ENCODE measurements at regions not wholly inside any gene's neighbourhood (a gene's known extent, or its start where the extent isn't known, plus 50 kb on each side); places are given as distances from the start of the nearest gene placed in this dataset.

DNA sequence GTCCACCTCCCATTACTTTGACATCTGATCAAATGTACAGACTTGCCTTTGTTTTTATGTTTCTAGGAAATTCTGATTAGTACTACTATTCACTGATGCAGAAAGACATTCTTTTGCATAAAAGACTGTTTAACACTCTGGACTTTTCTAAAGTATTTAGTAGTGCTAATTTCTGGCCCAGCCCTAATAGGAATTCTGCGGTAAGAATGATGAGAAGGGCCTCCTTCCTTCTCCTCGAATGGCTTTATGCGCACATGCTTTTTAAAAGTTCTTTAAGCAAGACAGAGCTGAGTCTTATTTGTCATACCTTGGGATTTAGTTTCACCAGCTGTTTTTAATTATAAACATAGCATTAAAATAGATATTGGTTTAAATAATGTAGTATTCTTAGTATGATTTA, 192.3 kb upstream of the RBMS3 start:
- H3K4me3 ChIP-seq (ENCODE audit: low read length), result no peak overlapping the region
- DNase-seq (no peak), ATAC-seq (no peak)
- H3K4me1 ChIP-seq (ENCODE audit: control insufficient read depth, insufficient read depth, low read length), result no peaks in the 10 kb centered on the region
- intact Hi-C loops (cut with DNase I), result no loop called here
- H3K27me3 ChIP-seq (ENCODE audit: control insufficient read depth, insufficient read depth), result no peaks in the 10 kb centered on the region
- no peaks in the 10 kb centered on the region for H3K9me3 ChIP-seq (ENCODE audit: control insufficient read depth, low read length)
- WGBS, result 95% methylated on average over 3 of the region's 3 CpGs
- no peak overlapping the region for H3K27ac ChIP-seq (ENCODE audit: low read length)

DNA sequence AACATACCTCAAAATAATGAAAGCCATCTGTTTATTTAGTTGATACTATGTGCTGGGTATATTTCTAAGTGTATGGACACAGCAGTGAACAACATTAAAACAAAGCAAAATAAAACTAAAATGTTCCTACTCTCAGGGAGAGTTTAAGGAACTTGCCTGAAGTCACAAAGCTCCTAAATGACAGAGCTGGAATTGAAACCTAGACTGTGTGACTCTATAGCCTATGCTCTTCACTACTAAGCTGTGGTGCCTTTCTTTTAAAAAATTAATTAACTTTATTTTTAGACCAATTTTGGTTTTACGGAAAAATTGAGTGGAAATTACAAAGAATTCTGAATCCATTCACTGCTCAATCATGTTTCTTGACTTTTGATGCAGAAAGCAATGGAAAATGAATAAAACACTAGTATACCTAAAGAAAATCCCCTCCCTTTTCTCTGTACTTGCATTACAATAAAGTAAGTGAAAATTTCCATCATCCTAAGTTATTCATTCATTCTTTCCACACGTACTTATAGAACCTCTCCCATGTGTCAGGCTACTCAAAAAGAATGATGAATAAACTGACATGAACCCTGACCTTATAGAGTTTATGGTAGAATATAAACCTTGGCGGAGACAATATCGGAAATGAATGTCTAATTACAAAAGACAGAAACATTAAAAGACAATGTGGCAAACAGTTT, 189.8 kb upstream of the RBMS3 start:
- H3K27me3 ChIP-seq (ENCODE audit: control insufficient read depth, insufficient read depth), result no peaks in the 10 kb centered on the region
- no peaks in the 10 kb centered on the region for H3K4me1 ChIP-seq (ENCODE audit: control insufficient read depth, insufficient read depth, low read length)
- intact Hi-C loops (cut with DNase I), result no loop called here
- ATAC-seq (no peak), DNase-seq (no peak)
- H3K9me3 ChIP-seq (ENCODE audit: control insufficient read depth, low read length), result no peaks in the 10 kb centered on the region
- no peak overlapping the region for H3K4me3 ChIP-seq (ENCODE audit: low read length)
- no peak overlapping the region for H3K27ac ChIP-seq (ENCODE audit: low read length)
- WGBS, result 86% methylated on average over 4 of the region's 4 CpGs

DNA sequence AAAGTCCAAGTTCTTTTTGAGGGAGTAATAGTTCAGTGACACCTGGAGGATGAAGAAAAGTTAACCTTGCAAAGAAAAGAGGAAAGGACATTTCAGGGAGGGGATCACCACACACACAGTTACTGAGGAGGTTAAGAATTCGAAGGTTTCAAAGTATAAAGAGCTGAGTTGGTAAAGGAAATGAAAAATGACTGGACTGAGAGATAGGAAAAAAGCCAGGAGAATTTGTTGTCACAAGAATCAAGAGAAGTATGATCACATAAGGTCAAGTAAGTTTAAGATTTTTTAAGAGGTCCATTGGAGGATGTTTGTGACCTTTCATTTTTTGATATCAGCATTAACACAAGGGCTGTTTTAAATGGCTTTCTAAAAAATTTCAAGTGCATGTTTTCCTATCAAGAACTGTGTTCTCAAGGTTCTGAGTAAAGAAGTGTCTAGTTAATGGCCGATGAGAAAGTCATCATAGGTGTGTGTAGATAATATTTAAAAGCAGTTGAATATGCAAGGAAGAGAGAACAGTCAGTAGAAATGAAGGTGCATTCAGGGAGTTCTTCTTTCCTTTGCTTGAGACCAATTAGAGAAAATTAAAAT, 189.2 kb upstream of the RBMS3 start:
- 65% methylated on average over 2 of the region's 2 CpGs for WGBS
- intact Hi-C loops (cut with DNase I), result no loop called here
- no peak for ATAC-seq
- Histone ChIP-seq H3K27me3 (ENCODE audit: control insufficient read depth, insufficient read depth) (no peaks in the 10 kb centered on the region), H3K27ac (ENCODE audit: low read length) (no peak overlapping the region), H3K9me3 (ENCODE audit: control insufficient read depth, low read length) (no peaks in the 10 kb centered on the region), H3K4me1 (ENCODE audit: control insufficient read depth, insufficient read depth, low read length) (no peaks in the 10 kb centered on the region), H3K4me3 (ENCODE audit: low read length) (no peak overlapping the region)
- no peak for DNase-seq

DNA sequence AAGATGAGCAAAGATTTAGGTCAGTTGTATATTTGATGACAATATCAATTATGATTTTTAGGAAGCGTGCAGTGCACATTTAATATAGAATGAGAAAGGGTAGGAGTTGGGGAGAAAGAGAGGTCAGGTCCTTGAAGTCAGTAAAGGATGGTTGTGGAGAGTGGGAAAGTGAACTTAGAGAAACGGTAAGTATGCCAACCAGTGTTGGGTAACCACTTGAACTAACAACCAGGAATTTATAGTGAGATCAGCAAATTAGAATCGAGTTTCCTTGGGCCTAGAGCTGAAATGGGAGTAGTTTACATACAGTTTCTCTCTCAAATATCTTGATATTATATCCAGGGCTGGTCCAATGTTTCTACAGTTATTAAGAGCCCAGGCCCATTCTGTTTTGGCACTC, 188.5 kb upstream of the RBMS3 start:
- Histone ChIP-seq H3K27me3 (ENCODE audit: control insufficient read depth, insufficient read depth) (no peaks in the 10 kb centered on the region), H3K4me1 (ENCODE audit: control insufficient read depth, insufficient read depth, low read length) (no peaks in the 10 kb centered on the region), H3K9me3 (ENCODE audit: control insufficient read depth, low read length) (no peaks in the 10 kb centered on the region), H3K4me3 (ENCODE audit: low read length) (no peak overlapping the region), H3K27ac (ENCODE audit: low read length) (no peak overlapping the region)
- no peak for DNase-seq
- no peak for ATAC-seq
- WGBS, result 59% methylated on average over 3 of the region's 3 CpGs
- intact Hi-C loops (cut with DNase I), result no loop called here

DNA sequence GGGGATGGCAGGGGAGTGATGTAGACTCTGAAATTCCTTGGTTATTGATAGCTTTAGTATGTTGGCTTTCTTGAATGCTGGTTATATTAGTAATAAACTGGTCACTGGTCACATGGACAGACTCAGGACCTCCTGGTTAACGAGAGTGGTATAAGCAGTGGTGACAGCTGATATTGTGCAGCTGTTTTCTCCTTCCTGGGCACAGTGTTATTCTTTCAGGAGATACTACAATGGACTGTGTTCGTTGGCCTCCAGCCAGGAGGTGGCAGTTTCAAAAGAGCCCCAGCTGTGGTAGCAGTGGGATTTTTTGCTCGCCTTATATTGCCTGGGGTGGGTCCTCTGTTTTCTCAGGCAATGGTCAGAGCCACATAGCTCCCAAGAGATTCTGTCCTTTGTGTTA, 181.6 kb upstream of the RBMS3 start:
- H3K27ac ChIP-seq (ENCODE audit: low read length), result no peak overlapping the region
- H3K4me1 ChIP-seq (ENCODE audit: control insufficient read depth, insufficient read depth, low read length), result no peaks in the 10 kb centered on the region
- 52% methylated on average over 3 of the region's 3 CpGs for WGBS
- ATAC-seq (no peak), DNase-seq (no peak)
- H3K27me3 ChIP-seq (ENCODE audit: control insufficient read depth, insufficient read depth), result no peaks in the 10 kb centered on the region
- no peak overlapping the region for H3K4me3 ChIP-seq (ENCODE audit: low read length)
- no peaks in the 10 kb centered on the region for H3K9me3 ChIP-seq (ENCODE audit: control insufficient read depth, low read length)
- intact Hi-C loops (cut with DNase I), result no loop called here

DNA sequence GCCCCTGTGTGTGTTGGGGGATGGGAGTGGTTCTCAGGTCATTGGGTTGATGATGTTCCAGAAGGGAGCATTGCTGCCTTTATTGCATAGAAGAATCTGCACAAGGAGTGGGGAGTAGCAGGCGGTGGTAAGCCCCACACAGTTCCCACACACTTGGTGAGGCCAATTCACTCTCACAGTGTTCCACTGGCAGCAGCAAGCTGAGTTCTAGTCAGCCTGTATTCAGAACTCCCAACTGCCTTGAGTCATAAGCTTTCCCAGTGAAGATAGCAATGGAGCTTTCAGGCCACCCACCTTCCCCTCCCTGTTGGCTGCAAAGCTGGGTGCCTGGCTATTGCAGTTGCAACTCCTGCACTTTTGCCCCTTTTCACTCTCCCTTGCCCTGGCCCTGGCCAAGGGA, 181.1 kb upstream of the RBMS3 start:
- intact Hi-C loops (cut with DNase I), result no loop called here
- 94% methylated on average over 1 of the region's 1 CpG for WGBS
- no peaks in the 10 kb centered on the region for H3K9me3 ChIP-seq (ENCODE audit: control insufficient read depth, low read length)
- H3K27ac ChIP-seq (ENCODE audit: low read length), result no peak overlapping the region
- ATAC-seq (peak in 1 of 2 donors; percentile 16), DNase-seq (no peak)
- H3K27me3 ChIP-seq (ENCODE audit: control insufficient read depth, insufficient read depth), result no peaks in the 10 kb centered on the region
- H3K4me1 ChIP-seq (ENCODE audit: control insufficient read depth, insufficient read depth, low read length), result no peaks in the 10 kb centered on the region
- H3K4me3 ChIP-seq (ENCODE audit: low read length), result no peak overlapping the region

DNA sequence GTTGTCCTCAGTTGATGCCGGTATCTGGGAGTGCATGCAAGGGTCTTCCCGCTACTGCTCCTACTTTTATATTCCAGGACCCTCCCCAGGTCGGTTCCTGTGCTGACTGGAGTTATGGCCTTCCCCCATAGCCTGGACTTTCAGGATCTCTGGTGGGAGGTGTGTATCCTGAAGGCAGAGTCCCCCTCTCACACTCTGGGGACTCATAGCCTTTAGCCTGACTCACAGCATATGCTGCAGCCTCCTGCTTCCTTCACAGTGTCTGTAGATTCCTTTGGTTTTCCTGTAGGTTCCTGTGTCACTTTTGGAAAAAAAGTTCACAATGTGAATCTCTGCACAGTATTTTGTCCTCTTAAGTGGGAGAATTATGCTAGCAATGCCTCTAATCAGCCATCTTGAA, 180.6 kb upstream of the RBMS3 start:
- no peak overlapping the region for H3K27ac ChIP-seq (ENCODE audit: low read length)
- ATAC-seq, result no peak

DNA sequence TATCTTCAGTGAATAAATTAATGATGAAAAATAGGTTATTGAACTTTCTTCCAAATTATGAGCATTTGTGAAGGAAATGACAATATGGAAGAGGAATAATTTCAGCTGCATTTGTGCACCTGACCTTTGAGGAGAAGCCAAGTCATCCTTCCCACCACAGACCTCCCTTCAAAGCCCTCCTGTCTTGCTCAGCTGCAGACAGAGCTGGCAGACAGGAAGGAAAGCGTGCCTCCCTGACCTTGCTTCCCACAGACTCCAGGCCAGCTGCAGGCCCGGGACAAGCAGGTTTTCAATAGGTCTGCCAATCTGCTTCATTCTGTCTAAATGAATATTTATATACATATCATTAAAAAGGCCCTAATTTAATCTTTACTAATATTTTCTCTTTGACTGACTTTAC, 152.9 kb upstream of the RBMS3 start:
- no peak overlapping the region for H3K4me3 ChIP-seq (ENCODE audit: low read length)
- no peaks in the 10 kb centered on the region for H3K9me3 ChIP-seq (ENCODE audit: control insufficient read depth, low read length)
- 55% methylated on average over 2 of the region's 2 CpGs for WGBS
- intact Hi-C loops (cut with DNase I), result no loop called here
- ATAC-seq (no peak), DNase-seq (no peak)
- H3K27me3 ChIP-seq (ENCODE audit: control insufficient read depth, insufficient read depth), result no peaks in the 10 kb centered on the region
- no peaks in the 10 kb centered on the region for H3K4me1 ChIP-seq (ENCODE audit: control insufficient read depth, insufficient read depth, low read length)
- H3K27ac ChIP-seq (ENCODE audit: low read length), result no peak overlapping the region

More for the DNA sequence above, 180.6 kb upstream of the RBMS3 start:
- 91% methylated on average over 3 of the region's 3 CpGs for WGBS
- no peaks in the 10 kb centered on the region for H3K27me3 ChIP-seq (ENCODE audit: control insufficient read depth, insufficient read depth)
- H3K9me3 ChIP-seq (ENCODE audit: control insufficient read depth, low read length), result no peaks in the 10 kb centered on the region
- intact Hi-C loops (cut with DNase I), result no loop called here
- DNase-seq, result no peak
- H3K4me1 ChIP-seq (ENCODE audit: control insufficient read depth, insufficient read depth, low read length), result no peaks in the 10 kb centered on the region
- H3K4me3 ChIP-seq (ENCODE audit: low read length), result no peak overlapping the region

DNA sequence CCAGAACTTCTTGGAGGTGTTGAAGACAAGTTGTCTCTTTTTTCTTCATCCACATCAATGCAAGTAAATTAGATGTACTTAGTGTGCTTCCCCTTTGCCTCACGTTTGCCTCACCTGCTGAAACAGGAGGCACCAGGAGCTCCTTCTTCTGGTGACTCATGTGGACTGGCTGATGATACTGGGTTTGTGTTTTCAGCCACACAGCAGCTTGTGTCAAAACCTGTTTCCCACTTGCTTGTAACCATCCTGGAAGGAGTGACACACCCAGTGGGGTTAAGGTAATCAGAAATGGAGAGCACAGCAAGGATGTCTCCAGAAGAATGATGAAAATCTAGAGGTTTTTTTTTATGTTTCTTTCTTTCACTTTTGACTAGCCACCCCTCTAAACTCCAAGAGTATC, 143.3 kb upstream of the RBMS3 start:
- H3K27me3 ChIP-seq (ENCODE audit: control insufficient read depth, insufficient read depth), result no peaks in the 10 kb centered on the region
- H3K4me1 ChIP-seq (ENCODE audit: control insufficient read depth, insufficient read depth, low read length), result no peaks in the 10 kb centered on the region
- no peak overlapping the region for H3K27ac ChIP-seq (ENCODE audit: low read length)
- DNase-seq, result no peak
- ATAC-seq, result no peak
- H3K9me3 ChIP-seq (ENCODE audit: control insufficient read depth, low read length), result no peaks in the 10 kb centered on the region
- H3K4me3 ChIP-seq (ENCODE audit: low read length), result no peak overlapping the region
- 78% methylated on average over 1 of the region's 1 CpG for WGBS
- intact Hi-C loops (cut with DNase I), result no loop called here

DNA sequence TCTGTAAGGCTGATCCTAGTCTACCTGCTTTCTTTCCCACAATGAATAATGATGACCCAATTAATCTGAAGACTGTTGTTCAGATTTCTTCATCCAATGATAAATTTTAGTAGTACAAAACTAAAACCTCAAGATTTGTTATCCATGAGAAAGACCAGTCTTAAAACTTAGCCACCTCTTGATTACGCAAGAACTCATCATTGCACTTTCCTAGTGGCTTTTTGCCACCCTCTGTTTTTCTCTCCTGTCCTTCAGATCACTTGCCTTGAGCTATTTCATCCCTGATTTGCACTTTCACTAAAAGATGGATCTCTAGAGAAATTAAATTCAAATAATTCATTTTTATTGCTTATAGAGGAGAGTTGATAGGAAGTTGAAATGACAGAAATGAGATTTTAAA, 142.7 kb upstream of the RBMS3 start:
- Histone ChIP-seq H3K27me3 (ENCODE audit: control insufficient read depth, insufficient read depth) (no peaks in the 10 kb centered on the region), H3K4me3 (ENCODE audit: low read length) (no peak overlapping the region), H3K4me1 (ENCODE audit: control insufficient read depth, insufficient read depth, low read length) (no peaks in the 10 kb centered on the region), H3K27ac (ENCODE audit: low read length) (no peak overlapping the region), H3K9me3 (ENCODE audit: control insufficient read depth, low read length) (no peaks in the 10 kb centered on the region)
- DNase-seq (no peak), ATAC-seq (no peak)
- 98% methylated on average over 1 of the region's 1 CpG for WGBS
- intact Hi-C loops (cut with DNase I), result no loop called here

DNA sequence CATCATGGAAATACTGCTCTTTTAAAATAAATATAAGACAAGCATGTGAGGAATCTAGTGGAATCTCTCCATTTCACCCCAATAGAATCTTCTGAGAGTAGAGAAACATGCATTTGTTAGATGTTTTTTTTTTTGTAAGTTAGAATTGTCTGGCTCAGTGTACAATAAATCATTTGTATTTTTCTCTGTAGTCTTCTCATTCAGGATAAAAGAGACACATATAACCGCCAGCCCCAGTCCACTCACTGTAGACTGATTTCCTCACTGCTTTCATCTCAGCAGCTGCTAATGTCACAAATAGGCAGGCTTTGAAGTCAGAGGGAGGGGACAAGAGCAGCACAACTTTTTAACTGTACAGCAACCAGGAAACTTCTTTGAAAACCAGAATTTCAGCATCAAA, 140.2 kb upstream of the RBMS3 start:
- Histone ChIP-seq H3K27me3 (ENCODE audit: control insufficient read depth, insufficient read depth) (no peaks in the 10 kb centered on the region), H3K4me3 (ENCODE audit: low read length) (no peak overlapping the region), H3K4me1 (ENCODE audit: control insufficient read depth, insufficient read depth, low read length) (no peaks in the 10 kb centered on the region), H3K27ac (ENCODE audit: low read length) (no peak overlapping the region), H3K9me3 (ENCODE audit: control insufficient read depth, low read length) (no peaks in the 10 kb centered on the region)
- DNase-seq (no peak), ATAC-seq (peak; percentile 72 to 83)
- intact Hi-C loops (cut with DNase I), result loop anchor here in 3 of 4 donors (5.0 to 10.0 kb wide), 2 partner anchors 622 to 624 kb away; no protein-coding TSS in a partner anchor
- WGBS, result 46% methylated on average over 1 of the region's 1 CpG
